ENCODE measurements at regions not wholly inside any gene's neighbourhood (a gene's known extent, or its start where the extent isn't known, plus 50 kb on each side); places are given as distances from the start of the nearest gene placed in this dataset.
"Not testable (repeated sequence)": the region's sequence is repeated elsewhere in the genome, so short reads cannot be mapped to it uniquely, and the experiment has no call there.

GRCh38 chr3:90180543-90180942 is 1073.1 kb downstream of the EPHA3 start (continued):
- TF ChIP-seq RELA (CRISPR knock-in tag; IDR thresholded peaks at IDR 0.05; ENCODE audit: borderline replicate concordance): no peak
- no peak for TF ChIP-seq MXD4 (CRISPR knock-in tag; IDR thresholded peaks at IDR 0.05; ENCODE audit: borderline replicate concordance)
- TF ChIP-seq RORB (CRISPR knock-in tag; IDR thresholded peaks at IDR 0.05): no peak
- no peak for TF ChIP-seq TEAD4 (CRISPR knock-in tag; IDR thresholded peaks at IDR 0.05)
- TF ChIP-seq OVOL2 (CRISPR knock-in tag; IDR thresholded peaks at IDR 0.05; ENCODE audit: borderline replicate concordance): no peak

- H3K9me3 Mint-ChIP-seq; POLR2A ChIA-PET; H3K4me1 Mint-ChIP-seq; H3K27me3 Mint-ChIP-seq (ENCODE audit: low read depth); H3K27ac Mint-ChIP-seq; H3K36me3 Mint-ChIP-seq: not testable (repeated sequence)
- CTCF ChIA-PET: interaction anchor here (0.7 kb wide), 1 partner anchor 91 kb away, joined by 3 read pairs; no protein-coding TSS in a partner anchor
- DNase-seq (ENCODE audit: low spot score) (peak; percentile 38), ATAC-seq (peak; percentile 88)
- H3K4me3 Mint-ChIP-seq: peak overlapping the region; percentile 68
- TF ChIP-seq CTCF (IDR thresholded peaks at IDR 0.05): peak; percentile 36
These were observed 1075.0 kb downstream of the EPHA3 start for GRCh38 chr3:90182291-90182976.

GRCh38 chr3:90184861-90185260 is 1077.4 kb downstream of the EPHA3 start:
- no peak overlapping the region for H3K4me3 Mint-ChIP-seq
- peaks cover 15% of the 10 kb centered on the region for H3K9me3 Mint-ChIP-seq
- DNase-seq (ENCODE audit: low spot score): no peak
- ChIA-PET POLR2A (no interaction called here), CTCF (no interaction called here)
- H3K4me1 Mint-ChIP-seq: no peaks in the 10 kb centered on the region
- H3K27me3 Mint-ChIP-seq (ENCODE audit: low read depth): no peaks in the 10 kb centered on the region
- H3K36me3 Mint-ChIP-seq: peaks cover 4% of the 10 kb centered on the region; the same call in 1 of the 2 replicates
- TF ChIP-seq ZBTB21 (CRISPR knock-in tag; IDR thresholded peaks at IDR 0.05; ENCODE audit: borderline replicate concordance) (no peak), ZNF396 (CRISPR knock-in tag; IDR thresholded peaks at IDR 0.05; ENCODE audit: borderline replicate concordance) (no peak), ZNF317 (CRISPR knock-in tag; IDR thresholded peaks at IDR 0.05; ENCODE audit: borderline replicate concordance, low read depth) (no peak), PRDM15 (CRISPR knock-in tag; IDR thresholded peaks at IDR 0.05) (no peak), HMGXB4 (CRISPR knock-in tag; IDR thresholded peaks at IDR 0.05) (no peak), CREM (CRISPR knock-in tag; IDR thresholded peaks at IDR 0.05) (no peak), SMAD4 (CRISPR knock-in tag; IDR thresholded peaks at IDR 0.05) (no peak), MYBL2 (CRISPR knock-in tag; IDR thresholded peaks at IDR 0.05) (no peak), TCF7 (CRISPR knock-in tag; IDR thresholded peaks at IDR 0.05; ENCODE audit: low read depth) (no peak), ZNF416 (CRISPR knock-in tag; IDR thresholded peaks at IDR 0.05) (no peak)
- no peak for ATAC-seq
- H3K27ac Mint-ChIP-seq: no peak overlapping the region

- CTCF ChIA-PET; DNase-seq (ENCODE audit: low spot score); H3K4me1 Mint-ChIP-seq; H3K27ac Mint-ChIP-seq; H3K27me3 Mint-ChIP-seq (ENCODE audit: low read depth); POLR2A ChIA-PET; ATAC-seq; H3K4me3 Mint-ChIP-seq: not testable (repeated sequence)
- Mint-ChIP-seq H3K9me3 (peaks cover 41% of the 10 kb centered on the region), H3K36me3 (peaks cover 21% of the 10 kb centered on the region)
These were observed 1090.0 kb downstream of the EPHA3 start for GRCh38 chr3:90197383-90197782.

GRCh38 chr3:90202931-90203330 is 1095.5 kb downstream of the EPHA3 start:
- H3K9me3 Mint-ChIP-seq; H3K27me3 Mint-ChIP-seq (ENCODE audit: low read depth); POLR2A ChIA-PET; H3K4me3 Mint-ChIP-seq; CTCF ChIA-PET; H3K36me3 Mint-ChIP-seq; ATAC-seq; DNase-seq (ENCODE audit: low spot score); H3K27ac Mint-ChIP-seq: not testable (repeated sequence)
- peaks cover 19% of the 10 kb centered on the region for H3K4me1 Mint-ChIP-seq

- H3K4me3 Mint-ChIP-seq; H3K36me3 Mint-ChIP-seq; ATAC-seq; CTCF ChIA-PET; DNase-seq (ENCODE audit: low spot score); H3K27me3 Mint-ChIP-seq (ENCODE audit: low read depth); H3K27ac Mint-ChIP-seq; POLR2A ChIA-PET: not testable (repeated sequence)
- Mint-ChIP-seq H3K9me3 (peaks cover 11% of the 10 kb centered on the region), H3K4me1 (peaks cover 20% of the 10 kb centered on the region)
These were observed 1099.1 kb downstream of the EPHA3 start for GRCh38 chr3:90206482-90206881.

Data from WTC11 (cell line).